Activated CD8-positive, alpha-beta T cell treated with anti-CD3 and anti-CD28 coated beads, Interleukin-2, amount 10 ng/mL, durations not matched to agents 7 days and 5 days (primary cell): ENCODE measurements at regions not wholly inside any gene's neighbourhood (a gene's known extent, or its start where the extent isn't known, plus 50 kb on each side); places are given as distances from the start of the nearest gene placed in this dataset.
A peak's percentile ranks its signal among the peaks of the same experiment; 100 is the strongest.
"Not testable (repeated sequence)": the region's sequence is repeated elsewhere in the genome, so short reads cannot be mapped to it uniquely, and the experiment has no call there.

Experiments used
- ATAC-seq: fragments of 150-1000 bp; cut with Tn5 transposase; one replicate; pipeline ENCODE4 v1.10.0; 2021; ENCODE audit warnings: moderate library complexity
- CTCF ChIA-PET: fragments of 350-600 bp; sonication (Branson Sonifier 250); formaldehyde crosslinking; loops from one replicate; lab custom pipeline; 2021; ENCODE audit warnings: antibody characterized with exemption; lab: Charles Lee
- POLR2A ChIA-PET: fragments of 350-600 bp; sonication (Branson Sonifier 250); formaldehyde crosslinking; loops from one replicate; lab custom pipeline; 2021; ENCODE audit warnings: antibody characterized with exemption; lab: Charles Lee
- DNase-seq: peaks from one replicate; pipeline ENCODE4 v3.0.0-alpha.2; 2020
- H3K27ac Mint-ChIP-seq: one replicate; pipeline ENCODE4 v1.8.0; 2021; ENCODE audit warnings: mild to moderate bottlenecking, mixed read lengths
- H3K27me3 Mint-ChIP-seq: one replicate; pipeline ENCODE4 v1.8.0; 2021; ENCODE audit warnings: low read depth, mixed read lengths
- H3K36me3 Mint-ChIP-seq: one replicate; pipeline ENCODE4 v1.8.0; 2021; ENCODE audit warnings: low read depth, mixed read lengths
- H3K4me1 Mint-ChIP-seq: one replicate; pipeline ENCODE4 v1.8.0; 2021; ENCODE audit warnings: low read depth, mixed read lengths
- H3K4me3 Mint-ChIP-seq: one replicate; pipeline ENCODE4 v1.8.0; 2021; ENCODE audit warnings: mild to moderate bottlenecking, mixed read lengths
- H3K9me3 Mint-ChIP-seq: one replicate; pipeline ENCODE4 v1.8.0; 2022; ENCODE audit warnings: mixed read lengths; ENCODE audit not compliant: insufficient read depth

- no peak for DNase-seq
- Mint-ChIP-seq H3K4me1 (peaks cover 10% of the 10 kb centered on the region), H3K4me3 (no peak overlapping the region), H3K27me3 (peaks cover 5% of the 10 kb centered on the region), H3K9me3 (no peaks in the 10 kb centered on the region), H3K36me3 (no peaks in the 10 kb centered on the region), H3K27ac (no peak overlapping the region)
- CTCF ChIA-PET = interaction anchor here (1.3 to 3.0 kb wide), 3 partner anchors 9 to 19 kb away, joined by 5 to 10 read pairs (median 7); no protein-coding TSS in a partner anchor
- POLR2A ChIA-PET = no interaction called here
- no peak for ATAC-seq
These were observed 180.7 kb upstream of the PRSS1 start for GRCh38 chr7:142568435-142569097.

- POLR2A ChIA-PET = no interaction called here
- ATAC-seq (no peak), DNase-seq (no peak)
- peaks cover 10% of the 10 kb centered on the region for H3K4me1 Mint-ChIP-seq
- no peaks in the 10 kb centered on the region for H3K9me3 Mint-ChIP-seq
- no peak overlapping the region for H3K4me3 Mint-ChIP-seq
- H3K27me3 Mint-ChIP-seq = peaks cover 5% of the 10 kb centered on the region
- no peaks in the 10 kb centered on the region for H3K36me3 Mint-ChIP-seq
- H3K27ac Mint-ChIP-seq = no peak overlapping the region
- CTCF ChIA-PET = interaction anchor here (1.3 to 2.0 kb wide), 2 partner anchors 8 to 20 kb away, joined by 5 to 7 read pairs; no protein-coding TSS in a partner anchor
These were observed 181.8 kb upstream of the PRSS1 start for GRCh38 chr7:142567201-142568075.

GRCh38 chr7:142566271-142566670 is 183.0 kb upstream of the PRSS1 start:
- H3K4me1 Mint-ChIP-seq = peaks cover 10% of the 10 kb centered on the region
- no peak overlapping the region for H3K27ac Mint-ChIP-seq
- ChIA-PET CTCF (interaction anchor here (1.1 kb wide), 1 partner anchor 31 kb away, joined by 4 read pairs; no protein-coding TSS in a partner anchor), POLR2A (interaction anchor here (0.6 kb wide), 1 partner anchor 247 kb away, joined by 3 read pairs; no protein-coding TSS in a partner anchor)
- DNase-seq (no peak), ATAC-seq (no peak)
- H3K36me3 Mint-ChIP-seq = no peaks in the 10 kb centered on the region
- H3K4me3 Mint-ChIP-seq = no peak overlapping the region
- H3K27me3 Mint-ChIP-seq = peaks cover 8% of the 10 kb centered on the region
- no peaks in the 10 kb centered on the region for H3K9me3 Mint-ChIP-seq

GRCh38 chr7:142564125-142564524 is 185.1 kb upstream of the PRSS1 start:
- ATAC-seq, DNase-seq, POLR2A ChIA-PET, H3K4me1 Mint-ChIP-seq, H3K27ac Mint-ChIP-seq, H3K9me3 Mint-ChIP-seq, H3K36me3 Mint-ChIP-seq, H3K27me3 Mint-ChIP-seq, CTCF ChIA-PET: not testable (repeated sequence)
- H3K4me3 Mint-ChIP-seq = peak overlapping the region; percentile 27

- DNase-seq (no peak), ATAC-seq (no peak)
- H3K27me3 Mint-ChIP-seq = peaks cover 5% of the 10 kb centered on the region
- H3K9me3 Mint-ChIP-seq = no peaks in the 10 kb centered on the region
- H3K27ac Mint-ChIP-seq = no peak overlapping the region
- CTCF ChIA-PET = interaction anchor here (0.8 to 1.9 kb wide), 4 partner anchors 13 to 28 kb away, joined by 3 to 5 read pairs (median 3); no protein-coding TSS in a partner anchor
- POLR2A ChIA-PET = interaction anchor here (0.9 kb wide), 1 partner anchor 236 kb away, joined by 3 read pairs; no protein-coding TSS in a partner anchor
- peaks cover 4% of the 10 kb centered on the region for H3K4me1 Mint-ChIP-seq
- H3K4me3 Mint-ChIP-seq = peak overlapping the region; percentile 27
- H3K36me3 Mint-ChIP-seq = no peaks in the 10 kb centered on the region
These were observed 185.8 kb upstream of the PRSS1 start for GRCh38 chr7:142563470-142563869.

GRCh38 chr7:142562688-142563087 is 186.6 kb upstream of the PRSS1 start:
- Mint-ChIP-seq H3K4me1 (no peaks in the 10 kb centered on the region), H3K9me3 (no peaks in the 10 kb centered on the region), H3K36me3 (no peaks in the 10 kb centered on the region), H3K27ac (no peak overlapping the region), H3K27me3 (peaks cover 5% of the 10 kb centered on the region), H3K4me3 (no peak overlapping the region)
- ATAC-seq (no peak), DNase-seq (no peak)
- CTCF ChIA-PET = interaction anchor here (0.8 to 1.9 kb wide), 4 partner anchors 14 to 27 kb away, joined by 3 to 5 read pairs (median 3); no protein-coding TSS in a partner anchor
- POLR2A ChIA-PET = interaction anchor here (0.9 kb wide), 1 partner anchor 236 kb away, joined by 3 read pairs; no protein-coding TSS in a partner anchor

- ATAC-seq, POLR2A ChIA-PET, H3K27ac Mint-ChIP-seq, DNase-seq, H3K36me3 Mint-ChIP-seq, H3K9me3 Mint-ChIP-seq, H3K27me3 Mint-ChIP-seq, H3K4me3 Mint-ChIP-seq, H3K4me1 Mint-ChIP-seq: not testable (repeated sequence)
- CTCF ChIA-PET = interaction anchor here (1.2 kb wide), 1 partner anchor 26 kb away, joined by 5 read pairs; no protein-coding TSS in a partner anchor
These were observed 187.9 kb upstream of the PRSS1 start for GRCh38 chr7:142561396-142561795.

- H3K27ac Mint-ChIP-seq, DNase-seq, POLR2A ChIA-PET, ATAC-seq, H3K36me3 Mint-ChIP-seq, H3K9me3 Mint-ChIP-seq, H3K4me1 Mint-ChIP-seq, CTCF ChIA-PET: not testable (repeated sequence)
- peaks cover 10% of the 10 kb centered on the region for H3K27me3 Mint-ChIP-seq
- peak overlapping the region; percentile 28 for H3K4me3 Mint-ChIP-seq
These were observed 188.5 kb upstream of the PRSS1 start for GRCh38 chr7:142560770-142561169.

- CTCF ChIA-PET = interaction anchor here (0.9 to 3.0 kb wide), 8 partner anchors 8 to 253 kb away, joined by 3 to 53 read pairs (median 4); no protein-coding TSS in a partner anchor
- H3K9me3 Mint-ChIP-seq = no peaks in the 10 kb centered on the region
- peaks cover 5% of the 10 kb centered on the region for H3K4me1 Mint-ChIP-seq
- no peak overlapping the region for H3K27ac Mint-ChIP-seq
- peaks cover 10% of the 10 kb centered on the region for H3K27me3 Mint-ChIP-seq
- H3K4me3 Mint-ChIP-seq = peak overlapping the region; percentile 28
- DNase-seq = no peak
- no peak for ATAC-seq
- no peaks in the 10 kb centered on the region for H3K36me3 Mint-ChIP-seq
- POLR2A ChIA-PET = interaction anchor here (0.7 kb wide), 1 partner anchor 238 kb away, joined by 3 read pairs; no protein-coding TSS in a partner anchor
These were observed 189.1 kb upstream of the PRSS1 start for GRCh38 chr7:142560166-142560565.

GRCh38 chr7:142557971-142558582 is 191.2 kb upstream of the PRSS1 start:
- ATAC-seq (peak; percentile 83), DNase-seq (peak; percentile 65)
- H3K4me1 Mint-ChIP-seq = peaks cover 15% of the 10 kb centered on the region
- peak overlapping the region; percentile 4 for H3K4me3 Mint-ChIP-seq
- CTCF ChIA-PET = interaction anchor here (0.6 to 3.0 kb wide), 25 partner anchors 11 to 445 kb away, joined by 3 to 53 read pairs (median 6); no protein-coding TSS in a partner anchor
- H3K36me3 Mint-ChIP-seq = no peaks in the 10 kb centered on the region
- H3K27ac Mint-ChIP-seq = no peak overlapping the region
- peaks cover 9% of the 10 kb centered on the region for H3K27me3 Mint-ChIP-seq
- POLR2A ChIA-PET = interaction anchor here (0.8 to 2.1 kb wide), 3 partner anchors 30 to 251 kb away, joined by 3 to 12 read pairs (median 3); no protein-coding TSS in a partner anchor
- no peaks in the 10 kb centered on the region for H3K9me3 Mint-ChIP-seq

GRCh38 chr7:142556740-142557139 is 192.5 kb upstream of the PRSS1 start:
- CTCF ChIA-PET = interaction anchor here (0.7 to 1.3 kb wide), 2 partner anchors 31 to 103 kb away, joined by 3 to 5 read pairs; no protein-coding TSS in a partner anchor
- Mint-ChIP-seq H3K27ac (no peak overlapping the region), H3K4me3 (no peak overlapping the region), H3K9me3 (no peaks in the 10 kb centered on the region), H3K27me3 (peaks cover 11% of the 10 kb centered on the region), H3K36me3 (no peaks in the 10 kb centered on the region), H3K4me1 (peaks cover 15% of the 10 kb centered on the region)
- ATAC-seq (peak; percentile 34), DNase-seq (no peak)
- POLR2A ChIA-PET = no interaction called here
